GM21367 (cell line): ENCODE measurements at regions not wholly inside any gene's neighbourhood (a gene's known extent, or its start where the extent isn't known, plus 50 kb on each side); places are given as distances from the start of the nearest gene placed in this dataset.

Source experiments
- ATAC-seq: cut with Tn5 transposase; IDR thresholded peaks from one replicate; pipeline ENCODE4 v1.9.1; 2021; ENCODE audit not compliant: unreplicated experiment

DNA sequence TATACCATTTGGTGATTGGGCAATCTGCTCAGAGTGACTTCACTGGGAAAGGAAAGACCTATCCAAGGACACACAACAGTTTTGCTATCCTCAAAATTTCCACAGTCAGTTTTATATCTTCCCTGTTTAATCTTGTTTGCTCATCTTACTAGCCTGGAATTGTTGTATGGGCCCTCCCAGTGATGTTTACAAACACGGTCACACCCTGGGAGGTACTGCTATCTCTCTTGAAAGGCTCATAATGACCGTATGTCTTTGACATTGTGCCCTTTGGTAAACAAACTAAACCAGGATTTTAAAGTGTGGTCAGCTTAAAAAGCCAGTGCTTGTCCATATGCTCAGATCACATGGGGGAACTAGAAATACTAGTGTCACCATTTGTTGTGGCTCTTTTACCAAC is 277.0 kb downstream of the CDH2 start:
- no peak for ATAC-seq

DNA sequence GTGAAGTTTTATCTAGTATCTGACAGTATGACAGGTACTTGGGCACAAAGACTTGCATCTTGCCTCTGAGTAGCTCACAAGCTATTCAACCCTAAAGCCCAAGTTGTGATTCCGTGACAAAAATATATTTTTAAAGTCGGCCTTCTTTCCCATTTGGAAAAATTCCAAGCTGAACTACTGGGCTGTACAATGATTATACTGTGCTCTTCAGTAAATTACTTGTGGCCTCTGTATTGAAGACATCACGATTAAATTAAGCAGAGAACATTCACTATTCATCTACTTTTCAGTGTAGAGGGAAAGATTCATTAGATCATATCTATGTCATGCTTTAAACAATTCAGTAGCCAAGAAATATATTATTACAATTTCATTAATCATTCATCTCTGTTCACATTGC is 282.2 kb downstream of the CDH2 start:
- no peak for ATAC-seq

DNA sequence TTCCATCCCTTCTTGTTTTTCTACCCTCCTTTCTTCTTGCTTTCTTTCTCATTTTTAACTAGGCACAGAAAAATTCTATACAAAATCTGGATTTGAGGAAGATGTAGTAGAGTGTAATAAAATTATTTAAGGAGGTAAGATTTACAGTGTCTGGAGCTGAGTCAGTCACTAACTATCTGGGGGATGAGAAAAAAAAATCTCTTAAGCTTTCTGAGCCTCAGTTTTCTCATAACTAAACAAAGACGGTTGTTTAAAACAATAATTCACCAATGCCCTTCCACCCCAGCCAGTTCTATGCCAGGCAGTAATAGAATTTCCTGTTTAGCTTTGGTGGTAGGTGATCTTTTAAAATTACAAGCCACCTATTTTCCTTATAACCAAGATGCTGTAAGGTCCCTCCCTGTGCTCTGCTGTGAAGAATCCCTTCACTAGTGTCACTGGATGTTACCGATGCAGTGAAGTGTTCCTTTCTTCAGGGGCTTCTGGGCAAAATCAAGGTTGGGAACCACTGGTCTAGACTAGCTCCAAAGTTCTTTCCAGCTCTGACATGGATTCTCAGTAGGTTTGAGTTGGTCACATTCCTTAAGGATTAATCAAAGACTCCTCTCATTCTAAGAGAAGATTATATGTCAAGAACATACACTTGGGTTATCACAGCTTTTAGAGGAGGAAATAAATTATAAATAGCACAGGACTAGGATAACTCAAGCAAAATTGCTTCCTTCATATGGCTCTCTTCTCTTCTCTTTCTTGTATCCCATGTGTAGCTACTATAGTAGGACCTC is 289.0 kb downstream of the CDH2 start:
- no peak for ATAC-seq

DNA sequence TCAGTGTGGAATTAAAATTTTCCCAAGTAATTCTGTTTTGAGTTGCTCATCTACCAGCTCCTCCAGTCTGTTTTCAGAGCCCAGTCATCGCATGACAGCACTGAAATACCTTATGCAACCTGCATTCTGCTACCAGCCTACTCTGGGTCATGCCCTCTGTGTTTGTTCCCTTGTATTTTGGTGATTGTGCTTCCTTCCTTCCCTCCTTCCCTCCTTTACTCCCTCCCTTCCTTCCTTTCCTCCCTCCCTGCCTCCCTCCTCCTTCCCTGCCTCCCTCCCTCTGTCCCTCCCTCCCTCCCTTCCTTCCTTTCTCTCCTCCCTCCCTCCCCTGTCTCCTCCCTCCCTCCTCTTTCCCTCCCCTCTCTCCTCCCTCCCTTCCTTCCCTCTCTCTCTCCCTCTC is 289.6 kb downstream of the CDH2 start:
- ATAC-seq: no peak

DNA sequence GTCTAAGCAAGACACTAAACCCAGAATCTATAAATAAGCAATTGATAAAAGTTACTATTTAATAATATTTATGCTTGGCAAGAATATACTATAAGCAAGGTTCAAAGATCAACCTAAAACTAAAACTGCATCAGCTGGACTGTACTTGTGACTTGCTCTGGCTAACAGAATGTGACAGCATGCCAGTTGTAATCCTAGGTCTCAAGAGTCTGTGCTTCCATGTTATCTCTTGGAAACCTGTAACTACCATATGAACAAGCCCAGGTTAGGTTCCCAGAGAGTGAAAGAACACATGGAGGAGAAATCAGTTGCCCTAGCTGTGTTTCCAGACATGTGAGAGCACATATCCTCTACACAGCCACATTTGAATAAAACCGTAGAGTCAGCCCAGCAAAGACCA is 297.4 kb downstream of the CDH2 start:
- ATAC-seq: no peak

DNA sequence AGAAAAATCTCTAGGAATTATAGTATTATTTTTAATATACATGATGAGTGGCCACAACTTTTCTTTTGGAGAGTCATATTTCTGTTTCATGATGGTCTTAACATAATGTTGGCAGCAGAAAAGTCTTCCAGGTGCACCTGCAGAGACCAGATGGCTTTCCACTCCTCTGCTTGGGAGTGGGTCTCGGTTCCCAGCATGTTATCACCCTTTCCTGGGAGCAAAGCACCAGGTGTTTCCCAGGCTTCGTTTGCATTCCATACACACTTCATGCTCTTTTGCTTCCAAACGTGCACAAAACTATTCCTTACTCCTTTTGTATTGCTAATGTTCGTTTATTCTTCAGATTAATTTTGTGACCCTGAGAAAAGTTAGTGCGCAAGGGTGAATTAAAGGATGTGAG is 305.2 kb downstream of the CDH2 start:
- ATAC-seq: no peak

DNA sequence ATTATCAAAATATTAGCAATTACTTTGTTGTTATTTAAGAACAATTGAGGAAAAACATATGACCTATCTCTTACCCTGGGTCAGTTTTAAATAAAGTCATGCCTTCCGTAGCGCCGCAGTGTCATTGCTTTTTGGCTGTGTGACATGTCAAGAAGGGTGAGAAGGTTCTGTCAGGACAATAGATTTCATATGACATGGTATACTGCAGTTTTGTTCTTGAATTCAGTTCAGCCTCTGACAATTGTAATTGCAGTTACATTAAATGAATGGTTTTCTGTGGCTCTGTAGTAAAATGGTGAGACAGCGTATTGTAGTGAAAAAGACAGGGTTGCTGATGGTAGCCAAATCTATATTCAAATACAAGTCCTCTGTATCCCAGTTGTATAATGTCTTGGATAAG is 307.2 kb downstream of the CDH2 start:
- no peak for ATAC-seq

DNA sequence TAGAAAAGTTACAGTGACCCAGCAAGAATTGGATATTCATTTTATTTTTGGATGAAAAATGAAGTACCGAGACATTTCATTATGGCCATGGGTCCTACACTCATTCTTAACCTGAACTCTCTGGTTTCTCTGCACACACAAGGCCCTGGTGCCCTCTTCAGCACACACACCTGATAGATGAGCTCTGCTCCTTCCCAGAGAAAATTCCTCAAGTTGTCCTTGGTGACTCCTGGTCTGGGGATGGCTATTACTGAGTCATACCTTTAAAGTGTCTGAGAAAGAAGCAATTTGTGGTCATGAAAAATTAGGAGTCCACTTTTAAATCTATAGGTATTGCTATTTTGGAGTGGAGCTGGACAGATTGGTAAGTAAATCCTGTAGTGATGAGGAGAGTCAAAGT is 311.5 kb downstream of the CDH2 start:
- ATAC-seq: no peak

DNA sequence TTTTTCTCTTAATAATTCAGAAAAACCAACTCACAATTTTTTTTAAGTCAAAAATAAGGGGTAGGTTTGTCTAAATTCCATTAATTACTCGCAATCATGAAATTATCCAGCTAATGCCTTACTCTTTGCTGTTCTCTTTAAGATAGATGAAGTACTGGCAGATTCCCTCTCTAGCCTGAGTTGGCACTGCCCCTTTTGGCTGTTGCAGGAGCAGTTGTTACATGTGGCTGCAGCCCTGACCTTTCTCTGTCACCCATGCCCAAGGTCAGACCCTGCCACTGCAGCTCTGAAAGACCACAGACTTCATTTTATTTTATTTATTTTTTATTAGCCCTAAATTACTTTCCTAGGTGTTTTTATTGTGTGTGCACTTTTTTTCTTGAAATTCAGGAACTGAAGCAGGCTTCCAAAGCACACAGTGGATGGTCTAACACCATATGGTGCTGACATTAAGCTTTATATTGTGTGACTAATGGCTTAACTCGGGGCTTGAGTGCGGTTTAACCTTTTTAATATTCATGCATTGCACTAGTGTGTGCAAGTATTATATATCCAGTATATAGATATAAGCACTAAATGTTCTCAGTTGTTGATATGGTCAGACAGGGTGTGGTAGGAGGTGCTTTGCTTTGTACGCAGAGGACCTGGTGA is 313.0 kb downstream of the CDH2 start:
- no peak for ATAC-seq

DNA sequence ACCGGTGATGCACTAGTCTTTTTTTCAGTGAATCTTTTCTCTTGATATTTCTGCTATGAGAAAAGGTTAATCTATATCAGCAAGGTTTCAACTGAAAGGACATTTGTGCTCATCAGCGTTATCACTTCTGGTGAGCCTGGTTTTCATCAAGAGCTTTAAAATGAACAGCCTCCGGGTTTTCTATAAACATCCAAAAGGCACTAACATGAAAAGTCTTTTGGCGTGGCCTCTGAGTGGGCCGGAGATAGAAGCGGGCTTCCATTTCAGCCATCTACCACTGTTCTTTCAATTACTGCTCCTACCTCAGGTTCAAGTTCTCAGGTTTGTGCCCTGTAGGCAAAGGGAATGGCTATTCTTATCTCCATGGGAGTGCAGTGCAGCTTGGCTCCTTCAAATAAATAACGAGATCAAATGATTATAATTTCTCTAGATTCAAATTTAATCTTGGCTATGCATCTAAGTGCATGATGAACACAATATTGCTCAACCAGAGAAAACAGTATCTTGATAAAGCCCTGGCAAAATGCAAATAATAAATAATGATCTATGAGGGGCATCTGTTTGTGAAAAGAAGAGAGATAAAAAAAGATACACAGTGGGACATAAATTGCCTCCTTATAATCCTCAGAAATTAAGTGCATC is 314.8 kb downstream of the CDH2 start:
- ATAC-seq: no peak

DNA sequence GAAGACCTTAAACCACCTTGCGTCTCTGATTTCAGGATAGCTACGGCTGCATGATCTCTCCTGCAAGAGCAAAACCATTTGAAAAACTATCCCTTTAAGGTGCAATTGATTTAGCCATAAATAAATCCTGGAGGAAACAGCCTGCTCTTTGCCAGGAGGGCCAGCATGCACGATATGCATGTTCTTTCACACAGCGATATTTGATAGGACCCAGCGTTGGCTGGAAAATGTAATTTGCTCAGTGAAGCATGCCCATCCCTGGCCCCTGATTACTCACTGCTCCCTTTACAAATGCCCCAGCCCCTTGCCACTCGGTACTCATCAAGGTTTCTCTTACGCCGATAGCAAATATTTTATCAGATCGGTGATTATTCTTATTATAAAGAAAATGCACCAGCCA is 315.4 kb downstream of the CDH2 start:
- ATAC-seq: no peak

DNA sequence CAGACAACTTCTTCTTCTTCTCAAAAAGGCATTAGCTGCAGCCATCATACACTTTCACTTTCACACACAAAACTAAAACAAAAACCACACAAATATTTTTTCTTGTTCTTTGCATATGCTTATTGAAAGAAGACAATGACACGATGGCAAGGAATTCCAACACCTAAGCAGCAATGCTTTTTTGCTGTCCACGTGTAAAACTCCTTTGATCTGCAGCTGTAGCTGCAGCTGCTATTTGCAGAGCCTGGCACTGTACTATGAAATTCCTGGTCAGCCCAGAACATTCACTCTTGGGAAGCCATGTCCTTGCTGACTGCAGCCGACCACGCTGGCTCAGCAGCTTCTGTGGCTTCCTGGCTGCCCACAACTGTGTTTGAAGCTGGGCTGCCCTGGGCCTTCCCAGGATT is 316.2 kb downstream of the CDH2 start:
- no peak for ATAC-seq

DNA sequence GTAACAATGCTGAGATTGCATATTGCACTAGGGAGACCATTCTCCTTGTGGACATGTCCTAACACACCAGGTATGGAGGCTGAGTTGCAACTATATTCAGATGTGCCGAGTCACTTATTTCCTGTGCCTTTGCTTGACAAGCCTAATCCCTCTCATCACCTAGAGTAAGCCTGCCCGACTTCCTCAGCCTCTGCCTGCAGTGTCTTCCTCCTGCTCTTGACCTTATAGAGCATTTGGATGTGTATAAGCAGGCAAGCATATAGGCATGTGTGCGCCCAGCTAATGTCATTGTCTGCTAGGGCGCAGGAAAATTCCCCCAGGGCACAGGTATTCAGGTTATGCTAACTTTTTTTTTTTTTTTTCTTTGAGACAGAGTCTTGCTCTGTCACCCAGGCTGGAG is 316.9 kb downstream of the CDH2 start:
- ATAC-seq: no peak

DNA sequence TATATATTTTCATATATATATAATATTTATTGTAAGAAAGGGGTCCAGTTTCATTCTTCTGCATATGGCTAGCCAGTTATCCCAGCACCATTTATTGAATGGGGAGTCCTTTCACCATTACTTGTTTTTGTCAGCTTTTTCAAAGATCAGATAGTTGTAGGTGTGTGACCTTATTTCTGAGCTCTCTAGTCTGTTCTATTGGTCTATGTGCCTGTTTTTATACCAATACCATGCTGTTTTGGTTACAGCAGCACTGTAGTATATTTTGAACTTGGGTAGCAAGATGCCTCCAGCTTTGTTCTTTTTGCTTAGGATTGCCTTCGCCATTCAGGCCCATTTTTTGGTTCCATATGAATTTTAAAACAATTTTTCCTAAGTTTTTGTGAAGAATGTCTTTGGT is 320.1 kb downstream of the CDH2 start:
- ATAC-seq: no peak

DNA sequence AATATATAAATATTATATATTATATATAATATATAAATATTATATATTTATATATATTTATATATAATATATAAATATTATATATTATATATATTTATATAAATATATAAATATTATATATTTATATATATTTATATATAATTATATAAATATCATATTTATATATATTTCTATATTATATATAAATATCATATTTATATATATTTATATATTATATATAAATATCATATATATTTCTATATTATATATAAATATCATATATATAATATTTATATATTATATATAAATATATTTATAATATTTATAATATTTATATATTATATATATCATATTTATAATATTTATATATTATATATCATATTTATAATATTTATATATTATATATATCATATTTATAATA is 321.4 kb downstream of the CDH2 start:
- ATAC-seq: no peak

DNA sequence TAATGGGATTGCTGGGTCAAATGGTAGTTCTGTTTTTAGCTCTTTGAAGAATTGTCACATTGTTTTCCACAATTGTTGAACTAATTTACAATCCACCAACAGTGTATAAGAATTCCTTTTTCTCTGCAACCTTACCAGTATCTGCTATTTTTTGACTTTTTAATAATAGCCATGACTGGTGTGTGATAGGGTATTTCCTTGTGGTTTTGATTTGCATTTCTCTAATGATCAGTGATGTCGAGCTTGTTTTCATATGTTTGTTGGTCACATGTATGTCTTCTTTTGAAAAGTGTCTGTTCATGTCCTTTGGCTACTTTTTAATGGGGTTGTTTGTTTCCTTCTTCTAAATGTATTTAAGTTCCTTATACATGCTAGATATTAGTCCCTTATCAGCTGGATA is 322.3 kb downstream of the CDH2 start:
- no peak for ATAC-seq

DNA sequence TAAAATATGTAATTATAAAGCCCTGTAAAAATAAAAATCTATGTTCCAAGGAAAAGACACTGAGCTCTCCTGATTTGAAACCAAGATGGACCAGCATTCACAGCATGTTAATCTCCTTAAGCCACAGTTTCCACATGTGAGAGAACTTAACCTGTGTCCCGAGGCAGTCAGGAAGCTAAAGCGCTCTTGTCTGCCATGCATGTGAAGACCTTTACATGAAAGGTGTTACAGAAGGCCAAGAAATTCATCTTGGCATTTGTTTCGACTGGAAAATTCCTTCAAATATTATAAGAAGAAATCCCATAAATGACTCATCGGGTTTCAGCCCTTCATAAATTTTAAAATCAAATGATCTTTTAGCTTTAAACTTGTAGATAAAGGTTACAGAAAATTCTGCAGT is 328.6 kb downstream of the CDH2 start:
- ATAC-seq: no peak

DNA sequence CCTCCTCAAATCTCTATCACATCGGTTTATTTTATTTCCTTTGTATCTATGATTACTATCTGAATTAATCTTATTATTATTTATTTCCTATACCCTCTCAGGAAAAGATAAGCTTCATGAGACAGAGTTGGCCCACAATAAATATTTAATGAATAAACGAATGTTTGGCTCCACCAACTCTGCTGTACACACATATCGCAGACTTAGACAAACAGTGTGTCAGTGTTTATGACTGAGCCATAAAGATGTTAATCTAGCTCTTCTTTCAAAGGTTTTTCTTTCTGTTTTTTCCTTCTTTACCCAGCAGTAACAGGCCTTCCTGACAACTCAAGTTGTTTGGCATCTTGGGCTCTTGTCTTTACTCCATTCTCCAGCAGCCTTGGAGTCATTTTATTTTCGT is 329.5 kb downstream of the CDH2 start:
- no peak for ATAC-seq

DNA sequence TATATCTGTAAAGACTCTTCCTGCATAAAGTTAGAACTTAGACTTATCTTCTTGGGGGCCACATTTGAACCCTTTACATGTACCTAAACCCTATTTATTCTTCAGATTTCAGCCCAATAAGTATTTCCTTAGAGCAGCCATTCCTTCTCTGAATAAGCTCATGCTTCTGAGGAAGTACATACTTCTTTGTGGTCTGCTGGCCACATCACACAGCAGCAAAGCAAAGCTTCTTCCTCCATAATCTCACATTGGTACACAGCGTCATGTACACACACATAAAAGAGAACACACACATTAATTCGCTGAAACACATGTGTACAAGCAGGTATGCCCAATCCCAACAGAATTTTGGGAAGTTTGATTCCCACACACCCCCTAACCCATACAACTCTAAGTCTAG is 331.0 kb downstream of the CDH2 start:
- ATAC-seq: no peak

DNA sequence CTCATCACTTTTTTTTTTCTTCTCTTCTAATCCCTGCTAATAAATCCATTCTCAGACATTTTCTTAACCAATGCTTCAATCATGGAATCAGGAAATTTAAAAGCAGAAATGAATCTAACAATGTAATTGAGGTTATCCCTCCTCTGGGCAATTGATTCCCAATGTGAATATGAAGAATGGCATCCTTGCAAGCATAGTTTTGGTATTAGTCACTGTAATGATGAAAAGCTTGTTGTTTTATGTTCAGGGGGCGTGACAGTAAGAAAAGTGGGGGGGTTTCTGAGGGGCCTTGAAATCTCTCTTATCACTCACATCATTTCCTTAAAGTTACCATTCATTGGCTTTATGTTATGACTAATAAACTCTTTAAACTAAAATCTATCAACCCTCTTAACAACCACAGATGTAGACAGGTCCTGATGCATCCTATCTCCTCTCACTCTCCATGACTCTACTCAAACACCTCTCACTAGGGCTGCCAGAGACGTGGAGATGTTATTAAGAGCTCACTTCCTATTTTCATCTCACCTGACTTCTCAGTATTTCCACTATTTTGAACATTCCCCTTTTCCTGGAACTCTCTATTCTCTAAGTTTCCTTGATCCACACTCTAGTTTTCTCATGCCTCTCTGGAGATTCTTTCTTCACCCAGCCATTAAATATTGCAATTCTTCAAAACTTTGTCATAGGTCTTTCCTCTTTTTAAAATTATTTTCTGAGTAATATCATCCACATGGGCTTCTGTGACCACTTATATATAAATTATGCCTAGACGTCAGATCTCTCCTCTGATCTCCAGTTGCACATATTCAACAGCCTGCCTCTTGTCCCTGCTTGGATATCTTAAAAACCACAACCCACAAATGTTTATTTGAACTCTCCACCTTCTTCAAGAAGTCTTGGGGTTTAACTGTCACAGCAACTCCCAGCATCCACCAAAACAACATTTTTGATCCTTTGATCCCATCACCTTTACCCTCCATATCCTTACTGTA is 332.9 kb downstream of the CDH2 start:
- no peak for ATAC-seq

DNA sequence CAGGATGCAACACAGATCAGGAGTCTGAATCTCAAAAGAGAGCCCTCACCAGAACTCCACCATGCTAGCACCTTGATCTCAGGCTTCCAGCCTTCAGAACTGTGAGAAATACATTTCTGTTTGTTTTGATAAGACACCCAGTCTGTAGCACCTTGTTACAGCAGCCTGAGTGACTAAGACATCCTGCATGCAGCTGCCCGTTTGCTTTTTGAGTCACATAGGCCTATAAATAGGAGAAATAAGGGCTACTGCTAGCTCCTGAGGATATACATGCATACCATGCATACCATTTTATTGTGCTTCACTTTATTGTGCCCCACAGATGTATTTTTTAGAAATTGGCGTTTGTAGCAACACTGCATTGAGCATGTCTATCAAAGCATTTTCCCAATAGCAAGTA is 337.8 kb downstream of the CDH2 start:
- no peak for ATAC-seq
